ENCODE measurements at regions not wholly inside any gene's neighbourhood (a gene's known extent, or its start where the extent isn't known, plus 50 kb on each side); places are given as distances from the start of the nearest gene placed in this dataset.
"Not testable (repeated sequence)": the region's sequence is repeated elsewhere in the genome, so short reads cannot be mapped to it uniquely, and the experiment has no call there.

GRCh38 chr5:38615042-38615441, 58.6 kb upstream of the LIFR start:
- DNase-seq (ENCODE audit: low read depth), result no peak
- no peak overlapping the region for H3K4me3 ChIP-seq (ENCODE audit: low read length)

DNA sequence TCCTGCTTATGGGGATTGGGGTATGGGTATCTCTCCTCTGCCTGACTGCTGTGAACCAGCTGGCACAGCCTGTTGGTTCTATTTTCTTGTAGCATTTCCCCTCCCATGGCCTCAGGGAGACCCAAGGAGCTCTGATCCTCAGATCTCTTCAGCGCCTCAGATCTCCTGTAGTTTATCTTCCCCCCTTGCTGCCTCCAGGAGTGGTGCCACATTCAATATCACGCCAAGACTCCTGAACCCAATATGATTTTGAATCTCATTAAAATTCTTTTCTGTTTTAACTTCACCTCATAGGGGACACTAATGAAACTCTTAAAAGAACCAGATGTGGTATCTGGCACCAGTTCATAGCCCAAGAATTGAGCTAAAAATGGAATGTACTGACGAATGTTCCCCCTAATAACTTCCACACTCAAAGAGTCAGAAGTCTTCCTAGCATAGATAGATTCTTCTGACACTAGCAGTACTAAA, 59.6 kb upstream of the LIFR start:
- no peak for TF ChIP-seq CTCF (IDR thresholded peaks at IDR 0.05; ENCODE audit: insufficient read depth, low read depth, low read length, missing control alignments)
- DNase-seq (ENCODE audit: low read depth), result no peak
- H3K4me3 ChIP-seq (ENCODE audit: low read length), result no peak overlapping the region

More at GRCh38 chr5:38615042-38615441, 58.6 kb upstream of the LIFR start:
- TF ChIP-seq CTCF (IDR thresholded peaks at IDR 0.05; ENCODE audit: insufficient read depth, low read depth, low read length, missing control alignments), result no peak

GRCh38 chr5:38618154-38618553, 61.7 kb upstream of the LIFR start:
- H3K4me3 ChIP-seq (ENCODE audit: low read length), result no peak overlapping the region
- no peak for DNase-seq (ENCODE audit: low read depth)
- TF ChIP-seq CTCF (IDR thresholded peaks at IDR 0.05; ENCODE audit: insufficient read depth, low read depth, low read length, missing control alignments), result no peak

DNA sequence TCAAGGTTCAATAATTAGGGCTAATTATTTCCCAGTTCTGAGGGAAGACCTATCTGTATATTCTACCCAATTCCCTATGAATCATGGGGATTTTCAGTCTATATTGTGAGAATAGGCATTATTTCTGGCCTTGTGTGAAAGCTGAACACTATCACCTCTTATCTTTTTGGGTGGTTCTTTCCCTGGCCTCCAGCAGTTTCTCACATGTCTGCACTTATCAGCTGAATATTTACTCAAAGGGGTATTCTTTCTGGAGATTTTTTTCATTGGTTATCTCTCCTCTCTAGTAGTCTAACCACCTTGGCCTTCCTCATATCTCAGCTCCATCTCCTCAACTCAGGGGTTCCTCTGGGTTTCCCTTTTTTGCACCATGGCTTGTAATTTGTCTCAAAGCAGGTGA, 64.9 kb upstream of the LIFR start:
- H3K4me3 ChIP-seq (ENCODE audit: low read length), result no peak overlapping the region
- no peak for TF ChIP-seq CTCF (IDR thresholded peaks at IDR 0.05; ENCODE audit: insufficient read depth, low read depth, low read length, missing control alignments)
- DNase-seq (ENCODE audit: low read depth), result no peak

DNA sequence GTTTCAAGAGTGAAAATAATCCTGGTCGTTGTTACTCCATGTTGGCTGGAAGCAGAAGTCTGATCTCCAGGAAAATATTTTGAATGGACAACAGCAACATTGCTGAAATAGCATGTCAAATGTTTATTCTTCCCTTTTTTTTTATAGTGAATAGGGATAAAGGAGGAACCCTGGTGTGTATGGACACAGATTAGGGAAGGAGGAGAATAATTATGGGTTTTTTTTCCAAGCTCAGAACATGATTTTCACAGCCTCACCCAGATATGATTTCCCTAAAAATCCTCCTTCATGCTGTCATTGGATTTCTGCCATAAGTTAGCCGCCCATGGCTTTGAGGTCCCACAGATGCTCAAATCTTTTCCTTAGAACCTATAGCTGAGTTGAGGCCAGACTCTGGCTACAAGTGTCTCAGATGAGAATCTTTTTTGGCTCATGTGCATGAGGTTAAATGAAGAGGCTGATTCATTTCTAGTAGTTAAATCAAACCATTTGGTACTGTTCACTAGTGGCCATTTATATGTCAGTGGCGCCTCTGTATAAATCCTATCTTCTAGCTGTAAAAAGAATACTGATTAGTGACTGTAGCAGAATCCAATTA, 65.5 kb upstream of the LIFR start:
- no peak overlapping the region for H3K4me3 ChIP-seq (ENCODE audit: low read length)
- TF ChIP-seq CTCF (IDR thresholded peaks at IDR 0.05; ENCODE audit: insufficient read depth, low read depth, low read length, missing control alignments), result no peak
- no peak for DNase-seq (ENCODE audit: low read depth)

DNA sequence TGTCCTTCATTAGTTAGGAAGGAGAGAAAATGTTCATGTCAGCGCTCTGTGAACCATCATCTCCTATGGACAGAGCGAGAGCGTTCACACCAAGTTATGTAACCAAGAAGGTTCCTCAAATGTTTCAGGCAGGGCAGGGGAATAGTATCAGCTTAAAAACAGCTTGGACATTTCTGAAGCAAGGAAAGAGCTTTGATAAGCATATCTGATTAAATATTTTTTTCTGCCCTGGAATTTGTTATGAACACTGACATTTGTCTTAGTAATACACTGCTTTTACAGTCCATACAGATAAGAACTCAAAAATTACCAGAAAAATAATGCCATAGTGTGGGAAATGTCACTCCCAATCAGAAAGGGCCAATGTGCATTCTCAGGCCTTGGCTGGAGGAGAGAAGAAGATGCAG, 66.3 kb upstream of the LIFR start:
- H3K4me3 ChIP-seq (ENCODE audit: low read length), result no peak overlapping the region
- no peak for DNase-seq (ENCODE audit: low read depth)
- no peak for TF ChIP-seq CTCF (IDR thresholded peaks at IDR 0.05; ENCODE audit: insufficient read depth, low read depth, low read length, missing control alignments)

DNA sequence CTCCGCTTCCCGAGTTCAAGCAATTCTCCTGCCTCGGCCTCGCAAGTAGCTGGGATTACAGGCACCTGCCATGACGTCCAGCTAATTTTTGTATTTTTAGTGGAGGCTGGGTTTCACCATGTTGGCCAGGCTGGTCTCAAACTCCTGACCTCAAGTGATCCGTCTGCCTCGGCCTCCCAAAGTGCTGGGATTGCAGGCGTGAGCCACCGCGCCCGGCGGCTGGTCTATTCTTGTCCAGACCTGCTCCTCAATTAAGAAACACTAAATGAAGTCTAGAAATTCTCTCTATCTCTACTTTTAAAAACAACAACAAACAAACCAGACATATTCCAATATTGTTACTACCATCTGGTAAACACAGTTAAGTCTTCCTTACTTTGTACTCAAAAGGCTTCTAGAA, 68.1 kb upstream of the LIFR start:
- not testable (repeated sequence) for DNase-seq (ENCODE audit: low read depth); H3K4me3 ChIP-seq (ENCODE audit: low read length)

GRCh38 chr5:38631376-38631775, 74.9 kb upstream of the LIFR start:
- DNase-seq (ENCODE audit: low read depth); H3K4me3 ChIP-seq (ENCODE audit: low read length): not testable (repeated sequence)
